ENCODE measurements at regions not wholly inside any gene's neighbourhood (a gene's known extent, or its start where the extent isn't known, plus 50 kb on each side); places are given as distances from the start of the nearest gene placed in this dataset.
"Not testable (repeated sequence)": the region's sequence is repeated elsewhere in the genome, so short reads cannot be mapped to it uniquely, and the experiment has no call there.

DNA sequence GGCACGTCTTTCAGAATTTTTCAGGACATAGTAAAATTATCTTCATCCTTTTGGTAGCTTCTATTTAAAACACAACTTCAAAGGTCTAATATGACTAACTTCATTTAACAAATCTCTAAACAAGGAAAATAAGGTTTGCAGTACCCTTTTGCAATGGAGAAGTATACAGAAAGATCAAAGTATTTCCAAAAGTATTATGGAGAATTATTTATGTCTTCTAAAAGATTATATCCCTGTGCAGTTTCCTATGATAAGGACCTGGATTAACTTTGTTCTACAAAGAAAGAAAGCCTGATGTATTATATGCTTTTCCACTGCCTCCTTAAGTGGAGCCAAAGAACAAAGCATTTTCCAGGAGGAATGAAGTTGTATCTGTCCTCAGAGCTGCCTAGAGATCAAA is 353.0 kb upstream of the RUNX1 start:
- no peak for DNase-seq (ENCODE audit: low read depth)

DNA sequence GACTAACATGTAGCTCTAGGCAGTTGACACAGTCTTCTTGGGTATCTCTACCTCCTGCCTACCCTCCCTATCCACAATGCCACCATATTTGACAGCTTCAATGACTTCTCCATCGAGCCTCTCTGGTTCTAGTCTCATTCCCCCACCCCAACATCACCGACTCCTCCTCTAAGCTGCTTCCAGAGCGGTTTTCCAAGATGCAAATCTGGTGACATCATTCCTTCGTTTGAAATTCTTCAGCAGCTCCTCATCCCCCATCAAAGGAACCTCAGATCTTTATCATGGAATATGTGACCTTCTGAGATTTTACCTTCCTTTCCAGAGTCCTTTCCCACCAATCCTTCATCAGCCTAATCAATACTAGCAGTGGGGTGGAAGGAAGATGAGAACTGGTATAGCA is 352.4 kb upstream of the RUNX1 start:
- peak; percentile 91 for DNase-seq (ENCODE audit: low read depth)

DNA sequence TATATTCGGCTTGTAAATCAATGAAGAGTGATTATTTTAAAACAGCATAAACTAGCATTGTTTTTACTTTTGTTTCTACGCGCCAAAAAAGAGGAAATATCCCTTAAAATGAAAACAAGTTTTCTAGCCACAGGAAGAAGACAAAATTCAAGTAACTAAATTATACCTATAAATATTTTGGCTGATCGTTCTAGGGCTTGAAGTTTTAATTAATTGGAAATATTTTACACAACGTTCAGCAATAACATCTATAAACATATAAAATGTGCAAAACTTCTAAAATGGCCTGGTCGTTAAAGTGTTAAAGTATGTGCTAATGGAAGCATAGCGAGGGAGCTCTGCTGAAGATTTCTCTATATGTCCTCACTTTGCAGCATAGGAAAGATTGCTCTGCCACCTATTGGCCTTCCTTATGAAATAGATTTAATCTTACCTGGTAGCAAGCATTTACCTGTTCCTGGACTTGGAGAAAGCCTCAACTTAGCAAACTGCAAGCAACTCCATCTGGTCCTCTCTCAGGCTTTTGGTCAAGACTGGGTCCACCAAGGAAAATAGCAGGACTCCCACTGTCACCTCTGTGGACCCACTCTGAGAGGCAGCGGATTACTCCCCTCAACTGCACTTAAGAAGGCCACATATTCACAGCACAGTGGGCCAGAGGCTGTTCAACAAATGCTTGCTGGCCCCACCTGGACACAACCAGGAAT is 351.3 kb upstream of the RUNX1 start:
- DNase-seq (ENCODE audit: low read depth) = peak; percentile 80

DNA sequence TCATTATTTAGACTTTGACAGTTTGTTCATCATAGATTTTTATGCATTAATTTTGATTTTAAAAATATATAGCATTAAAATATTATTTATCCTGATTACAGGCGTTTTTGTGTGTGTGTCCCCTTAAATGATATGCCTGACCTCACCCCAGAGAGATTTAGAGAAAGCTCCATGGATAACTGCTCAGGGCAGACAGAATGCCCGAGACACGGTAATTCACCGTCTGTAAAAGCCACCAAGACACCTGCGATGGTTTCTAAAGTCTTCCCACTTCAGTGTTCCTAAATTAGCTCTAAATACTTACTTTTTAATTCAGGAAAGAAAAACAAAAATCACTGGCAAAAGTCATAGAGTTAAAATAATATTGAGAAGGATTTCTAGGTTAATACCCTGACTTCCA is 350.6 kb upstream of the RUNX1 start:
- no peak for DNase-seq (ENCODE audit: low read depth)

DNA sequence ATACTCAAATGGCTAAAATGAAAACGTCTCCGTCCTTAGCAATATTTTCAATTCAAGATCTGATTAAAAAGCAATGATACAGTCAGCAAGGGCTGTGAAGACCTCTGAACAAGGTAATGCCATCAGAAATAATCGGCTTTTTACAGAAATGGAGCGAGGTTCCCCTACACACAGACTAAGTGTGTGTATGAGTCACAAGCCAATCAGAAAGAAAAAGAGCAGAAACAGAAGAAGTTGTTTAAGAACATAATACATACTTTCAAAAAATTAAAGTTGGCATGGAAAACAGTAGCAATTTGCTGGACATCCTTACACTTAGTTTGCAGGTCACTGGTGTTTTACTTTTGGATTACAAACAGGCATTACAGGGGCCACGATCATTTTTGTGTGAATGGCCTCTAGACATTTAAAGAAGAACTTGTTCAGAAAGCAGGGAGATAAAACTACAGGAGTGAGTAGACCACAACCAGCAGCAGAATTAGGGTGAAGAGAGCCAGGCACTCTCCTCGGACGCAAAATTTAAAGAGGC is 350.0 kb upstream of the RUNX1 start:
- DNase-seq (ENCODE audit: low read depth) = peak; percentile 50

DNA sequence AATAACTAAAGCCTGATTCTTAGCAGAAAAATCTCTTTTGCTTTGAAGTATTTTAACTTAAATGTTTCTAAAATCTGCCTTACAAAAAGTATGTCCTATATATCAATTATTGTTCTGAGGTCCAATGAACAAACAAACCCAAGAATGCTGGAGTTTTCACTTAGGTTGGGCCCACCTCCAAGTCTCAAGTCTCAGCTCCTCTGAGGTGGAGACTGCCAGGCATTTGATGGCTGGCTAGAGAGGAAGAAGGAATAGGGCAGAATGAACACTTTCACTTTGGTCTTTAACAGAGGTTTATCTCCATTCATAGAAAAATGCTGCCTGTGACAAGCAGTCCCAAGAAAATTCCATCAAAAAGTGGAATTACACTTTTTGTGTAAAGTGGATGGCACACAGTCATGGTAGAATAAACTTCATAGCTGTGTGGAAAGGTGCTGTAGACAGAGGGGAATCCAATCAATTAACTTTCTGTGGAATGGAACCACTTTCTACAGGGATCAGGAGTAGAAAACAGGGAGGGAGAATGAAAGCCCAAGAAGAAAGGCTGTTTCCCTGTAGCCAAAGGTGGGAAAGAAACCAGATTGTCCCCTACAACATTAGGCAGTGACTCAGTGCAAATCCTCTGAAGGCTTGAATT is 349.4 kb upstream of the RUNX1 start:
- peak; percentile 57 for DNase-seq (ENCODE audit: low read depth)

DNA sequence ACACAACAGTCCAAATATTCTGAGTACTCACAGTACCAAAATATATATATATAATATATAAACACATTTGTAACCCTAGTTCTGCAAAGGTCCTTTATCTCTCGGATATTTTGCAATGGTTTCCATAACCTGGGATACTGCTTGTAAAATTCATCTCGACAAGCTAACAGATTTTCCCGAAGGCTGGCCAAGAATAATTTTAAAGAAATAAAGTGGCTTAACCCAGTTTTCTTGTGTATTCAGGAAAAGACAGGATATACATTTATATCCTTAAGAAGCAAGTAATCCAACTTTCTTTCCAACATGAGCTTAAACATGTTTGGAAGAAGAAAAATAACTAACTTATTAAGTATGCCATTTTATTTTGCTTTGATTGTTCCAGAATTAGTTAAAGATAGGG is 348.7 kb upstream of the RUNX1 start:
- no peak for DNase-seq (ENCODE audit: low read depth)

DNA sequence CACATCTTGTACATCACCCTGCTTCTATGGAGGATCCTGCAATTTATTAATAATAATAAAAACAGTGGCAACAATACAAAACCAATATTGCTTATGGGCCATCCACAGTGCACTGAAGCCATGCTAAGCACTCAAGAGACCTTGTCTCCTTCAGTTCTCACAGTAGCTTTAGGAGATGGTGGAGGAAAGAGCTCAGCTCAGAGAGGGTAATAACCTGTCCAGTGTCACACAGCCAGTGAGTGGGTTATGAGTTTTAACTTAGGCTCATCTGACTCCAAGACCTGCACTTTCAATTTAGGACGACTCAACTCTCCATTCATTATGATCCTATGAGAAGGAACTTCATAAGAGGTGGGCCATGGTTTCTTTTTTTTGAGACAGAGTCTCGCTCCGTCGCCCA is 347.6 kb upstream of the RUNX1 start:
- no peak for DNase-seq (ENCODE audit: low read depth)

DNA sequence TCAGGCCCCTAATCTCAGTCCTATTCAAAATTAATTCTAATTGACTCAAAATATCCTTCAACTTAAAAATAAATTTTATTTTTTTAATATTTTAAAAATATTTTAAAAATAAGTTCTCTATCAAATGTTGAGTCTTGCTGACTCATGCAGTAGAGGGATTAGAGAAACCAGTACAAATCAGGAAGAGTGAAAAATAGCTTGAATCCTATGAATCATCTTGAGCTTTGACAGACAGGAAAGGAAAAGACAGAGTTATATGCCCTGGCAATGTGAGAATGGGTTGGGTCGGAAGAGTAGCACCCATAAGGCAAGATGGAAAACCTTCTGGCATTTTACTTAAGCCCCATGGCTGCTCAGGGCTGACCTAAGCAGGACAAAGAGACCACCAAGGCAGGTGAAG is 346.6 kb upstream of the RUNX1 start:
- peak; percentile 80 for DNase-seq (ENCODE audit: low read depth)

DNA sequence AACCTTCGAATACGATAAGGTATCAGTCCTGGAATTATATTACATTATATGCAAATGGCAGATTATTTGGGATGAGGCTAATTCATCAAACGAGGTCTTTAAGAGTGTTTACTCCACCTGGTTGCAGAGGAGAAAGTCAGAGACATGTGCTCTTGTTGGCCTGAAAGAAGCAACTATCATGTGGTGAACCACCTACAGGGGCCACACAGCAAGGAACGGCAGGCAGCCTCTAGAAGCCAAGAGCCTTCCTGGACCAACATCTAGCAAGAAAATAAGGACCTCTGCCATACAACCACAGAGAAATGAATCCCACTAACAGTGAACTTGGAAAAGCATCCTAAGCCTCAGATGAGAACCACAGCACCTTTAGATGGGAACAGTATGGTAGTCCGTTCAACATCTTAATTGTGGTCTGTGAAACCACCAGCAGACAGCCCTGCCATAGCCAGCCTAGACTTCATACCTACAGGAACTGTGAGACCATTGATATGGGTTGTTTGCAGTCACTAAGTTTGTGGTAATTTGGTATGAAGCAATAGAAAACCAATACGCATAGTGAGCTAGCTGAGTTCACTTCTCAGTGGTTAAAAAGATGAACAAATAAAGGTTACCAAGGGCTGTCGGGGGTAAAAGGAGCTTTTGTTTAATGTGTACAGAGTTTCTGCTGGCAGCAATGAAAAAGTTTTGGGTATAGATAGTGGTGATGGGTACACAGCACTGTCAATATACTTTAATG is 345.7 kb upstream of the RUNX1 start:
- DNase-seq (ENCODE audit: low read depth) = peak; percentile 58

DNA sequence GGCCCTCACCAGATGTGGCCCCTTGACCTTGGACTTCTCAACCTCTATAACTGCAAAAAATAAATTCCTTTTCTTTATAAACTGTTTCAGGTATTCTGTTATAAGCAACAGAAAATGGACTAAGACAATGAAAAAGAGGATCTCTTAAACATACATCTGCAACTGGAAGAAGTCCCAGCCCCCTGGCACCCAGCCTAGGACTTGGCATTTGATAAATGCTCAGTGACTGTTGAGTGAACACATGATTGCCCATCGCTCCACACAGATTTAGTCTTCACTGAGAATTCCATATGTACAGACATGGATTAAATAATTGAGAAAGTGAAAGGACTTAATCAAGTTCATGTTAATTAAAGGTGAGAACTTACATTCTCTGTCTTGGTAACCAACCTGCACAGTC is 344.9 kb upstream of the RUNX1 start:
- DNase-seq (ENCODE audit: low read depth) = no peak

DNA sequence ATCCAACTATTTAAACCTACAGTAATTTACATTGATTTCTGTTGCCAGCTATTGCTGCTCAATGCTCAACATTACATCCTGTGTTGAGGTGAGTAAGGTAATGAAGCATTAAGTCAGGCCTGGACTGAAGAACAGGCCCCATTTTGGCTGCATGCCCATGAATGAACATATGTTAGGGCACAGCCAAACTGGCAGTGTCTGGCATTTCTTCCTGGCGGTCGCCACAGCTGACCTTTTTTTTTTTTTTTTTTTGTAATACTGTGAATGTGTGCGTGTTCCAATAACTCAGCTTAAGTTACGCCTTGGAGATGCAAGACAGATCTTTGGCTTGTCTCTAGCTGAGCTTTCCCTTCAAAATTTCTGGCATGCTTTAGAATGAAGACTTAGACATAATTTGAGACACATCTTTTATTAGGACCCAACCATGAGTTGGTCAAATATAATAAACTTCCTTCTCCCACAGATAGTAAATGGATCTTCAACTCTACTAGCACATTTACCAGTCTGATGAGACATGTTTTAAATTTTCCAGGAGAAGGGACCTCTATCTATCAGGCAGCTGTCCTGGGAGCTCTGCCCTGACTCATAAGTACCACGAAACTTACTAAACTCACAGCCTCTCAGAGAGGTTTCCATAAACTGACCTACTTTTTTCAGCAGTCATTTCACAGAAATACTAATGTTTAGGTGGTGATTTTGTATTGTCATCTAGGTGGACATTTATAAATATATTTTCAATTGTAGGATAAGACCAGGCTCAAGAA is 341.1 kb upstream of the RUNX1 start:
- peak; percentile 75 for DNase-seq (ENCODE audit: low read depth)

DNA sequence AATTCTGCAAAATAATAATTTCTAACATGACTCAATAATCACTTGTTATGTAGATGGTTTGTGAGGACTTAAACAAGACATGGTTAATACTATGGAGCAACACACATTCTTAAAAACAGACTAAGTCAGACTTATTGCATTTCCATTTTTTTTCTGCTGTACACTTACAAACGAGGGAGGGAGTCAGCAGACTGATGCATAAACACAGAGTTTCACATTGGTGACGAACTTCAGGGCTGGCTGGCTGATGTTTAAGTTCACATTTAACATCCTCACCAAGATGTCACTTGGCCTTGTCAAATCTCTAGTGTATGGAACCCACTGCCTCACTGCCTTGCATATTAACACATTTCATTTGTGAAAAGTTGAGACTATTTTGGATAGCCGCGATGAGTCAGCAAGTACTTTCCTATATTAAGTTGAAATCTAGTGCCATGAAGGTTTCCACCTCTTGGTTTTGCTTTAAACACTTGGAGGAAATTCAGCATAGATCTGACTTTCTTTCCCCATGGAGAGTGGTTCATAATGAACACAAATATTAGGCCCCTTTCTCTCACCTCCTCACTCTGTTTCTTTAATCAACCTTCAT is 337.5 kb upstream of the RUNX1 start:
- peak; percentile 25 for DNase-seq (ENCODE audit: low read depth)

DNA sequence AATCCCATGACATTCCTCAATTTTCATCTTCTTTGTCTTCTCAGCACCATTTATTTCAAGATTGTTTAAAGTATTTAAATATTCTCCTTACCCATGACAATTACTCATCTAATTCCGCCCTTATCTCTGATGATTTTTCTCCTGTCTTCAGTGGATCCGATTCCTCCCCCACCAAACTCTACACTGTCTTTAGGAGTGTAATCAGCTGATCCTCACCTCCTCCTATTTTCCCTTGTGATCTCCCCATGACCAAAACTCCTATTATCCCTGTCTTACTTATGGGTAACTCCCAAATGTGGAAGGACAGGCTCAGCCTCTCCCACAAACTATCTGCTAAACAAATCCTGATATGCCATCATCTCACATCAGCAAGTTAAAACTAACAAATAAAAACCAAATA is 335.3 kb upstream of the RUNX1 start:
- DNase-seq (ENCODE audit: low read depth) = no peak

DNA sequence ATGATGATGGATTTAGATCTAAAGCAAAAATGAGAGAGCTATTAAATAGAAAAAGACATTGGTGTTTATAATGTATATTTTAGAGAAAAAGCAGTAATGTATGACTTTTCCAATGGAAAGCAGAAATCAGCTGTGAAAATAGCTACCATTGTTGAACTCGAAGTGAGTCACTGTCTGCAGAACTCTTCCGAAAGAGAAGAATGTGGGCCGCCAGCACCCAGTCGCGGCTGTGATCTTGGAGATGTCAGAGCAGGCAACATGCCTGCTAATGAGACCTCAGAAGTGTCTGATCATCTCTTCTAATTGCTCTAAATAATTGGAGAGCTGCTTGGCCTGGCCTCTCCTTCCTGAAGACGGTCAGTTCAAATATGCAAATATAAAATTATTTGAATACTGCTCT is 333.6 kb upstream of the RUNX1 start:
- DNase-seq (ENCODE audit: low read depth) = peak; percentile 42

DNA sequence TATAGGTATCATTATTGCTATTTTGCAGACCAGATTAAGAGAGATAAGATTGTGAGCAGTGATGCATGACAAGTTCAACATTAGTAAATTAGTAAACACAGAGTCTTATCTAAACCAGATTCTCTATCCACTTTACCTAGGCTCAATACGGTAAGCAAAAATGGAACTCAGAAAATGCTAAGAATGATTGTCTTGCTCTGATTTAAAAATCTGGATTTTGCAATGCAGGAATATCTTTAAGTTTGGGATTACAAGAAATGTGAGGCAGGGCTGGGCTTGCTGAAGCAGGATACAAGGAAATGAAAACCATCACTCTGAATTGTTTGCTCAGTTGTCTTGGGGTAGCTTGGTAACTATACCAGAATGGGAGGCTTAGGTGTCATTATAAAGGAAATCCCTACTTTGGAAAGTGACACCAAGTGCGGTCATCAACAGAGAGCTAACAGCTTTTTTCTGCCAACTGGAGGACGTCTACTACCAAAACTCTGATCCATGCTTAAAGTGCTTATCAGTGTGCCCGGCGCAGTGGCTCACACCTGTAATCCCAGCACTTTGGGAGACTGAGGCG is 332.7 kb upstream of the RUNX1 start:
- DNase-seq (ENCODE audit: low read depth) = no peak

DNA sequence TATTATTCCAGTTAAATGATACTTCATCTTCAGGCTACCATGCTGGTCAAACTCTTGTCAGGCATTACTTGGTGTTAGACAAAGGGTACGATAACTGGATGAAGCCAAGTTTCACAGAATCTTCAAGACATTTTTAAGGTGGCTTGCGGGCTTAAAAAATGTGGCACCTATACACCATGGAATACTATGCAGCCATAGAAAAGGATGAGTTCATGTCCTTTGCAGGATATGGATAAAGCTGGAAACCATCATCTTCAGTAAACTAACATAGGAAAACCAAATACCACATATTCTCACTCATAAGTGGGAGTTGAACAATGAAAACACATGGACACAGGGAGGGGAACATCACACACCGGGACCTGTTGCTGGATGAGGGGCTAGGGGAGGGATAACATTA is 331.2 kb upstream of the RUNX1 start:
- not testable (repeated sequence) for DNase-seq (ENCODE audit: low read depth)

DNA sequence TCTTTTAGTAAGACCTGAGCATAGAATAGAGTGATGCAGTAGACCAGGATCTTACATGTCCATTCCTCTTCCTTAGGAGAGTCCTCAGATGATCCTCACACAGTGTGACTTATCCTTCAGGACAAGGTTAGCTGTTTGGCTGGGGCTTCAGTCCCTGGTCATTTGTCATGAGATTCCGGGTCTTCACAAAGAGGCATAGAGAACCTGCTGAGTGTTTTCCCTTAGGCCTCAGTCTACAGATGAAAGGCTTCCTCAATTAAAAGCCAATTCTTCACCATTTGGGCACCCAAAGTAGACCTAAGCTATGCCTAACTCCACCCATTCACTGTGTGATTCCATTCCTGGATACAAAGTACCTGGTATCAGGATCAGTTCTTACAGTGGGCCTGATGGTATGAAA is 329.8 kb upstream of the RUNX1 start:
- no peak for DNase-seq (ENCODE audit: low read depth)

DNA sequence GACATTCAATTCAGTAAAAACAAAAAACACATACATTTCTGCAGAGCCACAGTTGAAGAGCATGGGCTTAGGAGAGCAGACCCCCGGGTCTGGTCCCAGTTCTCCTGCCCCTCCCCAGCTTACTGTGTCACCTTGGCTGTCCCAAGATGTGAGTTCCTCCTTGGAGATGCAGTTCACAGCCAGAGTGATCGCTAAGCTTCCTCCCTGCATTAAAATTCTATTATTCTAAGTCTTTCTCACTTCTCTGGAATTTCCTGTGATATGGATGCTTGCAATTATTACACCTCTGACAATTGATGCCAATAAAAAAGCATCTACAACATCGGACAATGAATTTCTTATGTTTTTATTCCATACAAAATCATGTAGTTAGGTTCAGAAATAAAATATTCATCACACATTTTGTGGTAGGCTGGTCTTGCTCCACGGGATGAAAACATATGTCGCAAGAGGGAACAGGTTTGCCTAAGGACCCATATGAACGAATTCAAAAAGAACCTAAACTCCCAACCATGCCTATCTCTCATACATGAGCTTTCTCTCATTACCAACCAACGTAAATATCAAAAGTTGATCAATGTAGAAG is 328.5 kb upstream of the RUNX1 start:
- DNase-seq (ENCODE audit: low read depth) = peak; percentile 46

DNA sequence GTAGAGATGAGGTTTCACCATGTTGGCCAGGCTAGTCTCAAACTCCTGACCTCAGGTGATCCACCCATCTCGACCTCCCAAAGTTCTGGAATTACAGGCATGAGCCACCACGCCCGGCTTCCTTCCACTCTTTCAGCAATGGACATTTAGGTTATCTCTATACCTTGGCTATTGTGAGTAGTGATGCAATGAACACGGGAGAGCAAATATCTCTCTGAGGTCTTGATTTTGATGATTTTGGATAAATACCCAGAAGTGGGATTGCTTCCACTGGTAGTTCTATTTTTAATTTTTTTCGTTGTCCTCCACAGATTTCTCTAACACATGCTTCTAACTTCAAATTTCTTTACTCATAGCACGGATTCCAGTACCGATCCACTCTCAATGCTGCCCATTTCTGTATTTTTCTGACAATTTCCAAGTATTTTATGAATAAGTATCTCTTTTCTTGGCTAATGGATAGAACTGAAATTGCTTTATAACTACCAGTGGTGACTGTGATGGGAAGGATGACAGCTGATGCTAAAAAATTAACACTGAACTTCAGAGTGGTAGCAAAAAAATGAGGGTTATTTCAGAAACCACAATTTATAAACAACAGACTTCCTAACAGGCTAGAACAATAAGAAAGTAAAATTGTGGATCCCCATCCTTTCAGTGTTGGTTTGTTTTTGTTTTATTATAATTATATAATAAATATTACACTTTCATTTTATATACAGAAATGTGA is 327.5 kb upstream of the RUNX1 start:
- DNase-seq (ENCODE audit: low read depth) = peak; percentile 53

Measured in M059J (cell line).